ENCODE measurements at regions not wholly inside any gene's neighbourhood (a gene's known extent, or its start where the extent isn't known, plus 50 kb on each side); places are given as distances from the start of the nearest gene placed in this dataset.

DNA sequence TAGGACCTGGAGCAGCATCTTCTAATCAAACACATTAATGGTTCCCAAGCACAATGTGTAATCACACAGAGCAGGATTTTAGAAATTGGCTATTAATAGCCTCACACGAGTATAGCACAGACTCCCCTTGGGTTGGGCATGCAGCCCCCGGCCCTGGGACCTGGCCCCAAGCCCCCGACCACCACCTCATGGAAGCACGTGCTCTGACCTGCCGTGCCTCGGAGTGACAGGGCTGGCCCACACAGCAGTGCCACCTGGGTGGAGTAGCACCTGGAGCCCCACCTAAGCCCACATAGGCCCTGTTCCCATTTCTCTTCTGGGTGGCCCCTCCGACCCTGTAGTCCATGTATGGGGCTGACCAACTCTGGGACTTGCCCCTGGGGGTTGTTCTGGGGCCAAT is 171.8 kb downstream of the TTLL2 start:
- DNase-seq = no peak

- no peak for DNase-seq
These were observed 172.7 kb downstream of the TTLL2 start for GRCh38 chr6:167497428-167498056.

GRCh38 chr6:167499161-167499660 is 174.3 kb downstream of the TTLL2 start:
- DNase-seq = no peak

DNA sequence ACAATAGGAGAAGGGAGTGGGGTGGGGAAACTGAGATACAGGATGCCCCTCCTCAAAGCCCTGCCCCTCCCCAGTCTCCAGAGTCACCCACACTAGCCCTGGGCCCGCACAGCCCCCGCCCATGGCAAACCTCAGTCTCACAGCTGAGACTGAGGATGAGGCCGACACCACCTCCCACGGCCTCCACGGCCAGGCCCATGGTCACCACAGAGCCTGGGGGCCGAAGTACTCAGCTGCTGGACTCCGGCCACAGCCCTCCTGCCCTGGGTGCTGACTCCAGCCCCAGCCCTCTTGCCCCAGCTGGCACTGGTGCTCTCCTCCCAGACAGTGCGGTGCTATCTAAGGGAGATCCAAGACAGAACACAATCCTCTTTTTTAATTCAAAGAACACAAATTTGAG is 176.1 kb downstream of the TTLL2 start:
- no peak for DNase-seq

GRCh38 chr6:167501831-167502385 is 177.0 kb downstream of the TTLL2 start:
- DNase-seq = peak; percentile 2

- no peak for DNase-seq
These were observed 177.6 kb downstream of the TTLL2 start for GRCh38 chr6:167502471-167502870.

- no peak for DNase-seq
These were observed 179.6 kb downstream of the TTLL2 start for GRCh38 chr6:167504385-167504961.

DNA sequence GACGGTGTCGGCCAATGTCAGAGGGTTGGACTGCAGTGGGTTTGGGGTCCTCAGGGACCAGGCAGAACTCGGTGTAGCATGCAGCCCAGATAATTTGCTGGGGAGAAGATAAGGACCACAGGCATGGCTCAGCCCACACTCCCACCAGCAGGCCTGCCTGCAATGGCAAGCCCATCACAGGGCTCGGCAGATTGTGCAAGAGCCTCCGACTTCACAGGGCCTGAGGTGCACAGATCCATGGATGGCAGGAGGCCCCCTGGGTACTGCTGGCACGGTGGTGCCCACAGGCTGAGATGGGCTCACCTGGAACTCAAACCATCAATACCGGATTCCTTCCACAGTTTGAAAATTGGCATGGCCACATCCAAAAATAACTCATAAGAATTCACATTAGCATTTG is 180.3 kb downstream of the TTLL2 start:
- DNase-seq = no peak

DNA sequence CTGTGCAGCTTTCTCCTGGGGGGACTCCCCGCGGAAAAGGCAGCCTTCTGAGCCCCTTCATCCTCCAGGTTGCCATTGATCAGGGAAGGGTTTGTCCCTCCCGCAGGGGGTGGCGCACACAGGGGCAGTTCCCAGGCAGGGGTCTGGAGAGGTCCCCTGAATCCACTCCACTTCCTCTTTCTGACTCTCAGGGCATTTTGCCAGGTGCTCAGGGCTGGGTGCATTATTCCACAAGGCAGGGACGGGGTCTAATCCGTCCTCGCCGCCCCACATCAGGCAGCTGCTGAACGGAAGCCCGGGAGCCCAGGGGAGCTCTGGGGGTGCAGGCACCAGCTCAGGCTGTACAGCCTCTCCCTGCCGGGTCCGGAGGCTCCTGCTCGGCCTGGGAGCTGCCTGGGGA is 180.9 kb downstream of the TTLL2 start:
- DNase-seq = no peak

- no peak for DNase-seq
These were observed 181.8 kb downstream of the TTLL2 start for GRCh38 chr6:167506443-167507301.

DNA sequence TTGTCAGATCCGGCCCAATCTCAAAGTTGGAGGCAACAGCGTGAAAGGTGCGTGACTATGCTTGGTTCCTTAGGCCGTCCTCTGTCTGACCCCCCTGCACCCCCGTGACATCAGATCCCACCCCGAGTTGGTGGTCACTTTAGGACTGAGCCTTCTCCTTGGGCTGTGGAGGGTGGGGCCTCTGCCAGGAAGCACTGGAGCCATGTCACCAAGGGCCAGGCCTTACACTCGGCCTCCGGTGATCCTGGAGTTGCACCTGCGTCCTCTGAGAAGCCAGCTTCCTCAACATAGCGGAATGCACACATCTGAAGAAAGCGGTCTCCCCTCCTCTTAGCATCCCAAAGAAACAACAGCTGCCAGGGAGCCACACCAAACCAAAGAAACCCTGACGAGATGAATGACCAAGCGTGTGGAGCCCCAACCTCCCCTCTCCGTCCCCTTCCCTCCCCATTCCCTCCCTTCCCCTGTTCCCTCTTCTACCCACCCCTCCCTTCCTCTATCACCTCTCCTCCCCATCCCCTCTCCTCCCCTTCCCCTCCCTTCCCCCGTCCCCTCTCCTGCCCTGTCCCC is 182.6 kb downstream of the TTLL2 start:
- no peak for DNase-seq

DNA sequence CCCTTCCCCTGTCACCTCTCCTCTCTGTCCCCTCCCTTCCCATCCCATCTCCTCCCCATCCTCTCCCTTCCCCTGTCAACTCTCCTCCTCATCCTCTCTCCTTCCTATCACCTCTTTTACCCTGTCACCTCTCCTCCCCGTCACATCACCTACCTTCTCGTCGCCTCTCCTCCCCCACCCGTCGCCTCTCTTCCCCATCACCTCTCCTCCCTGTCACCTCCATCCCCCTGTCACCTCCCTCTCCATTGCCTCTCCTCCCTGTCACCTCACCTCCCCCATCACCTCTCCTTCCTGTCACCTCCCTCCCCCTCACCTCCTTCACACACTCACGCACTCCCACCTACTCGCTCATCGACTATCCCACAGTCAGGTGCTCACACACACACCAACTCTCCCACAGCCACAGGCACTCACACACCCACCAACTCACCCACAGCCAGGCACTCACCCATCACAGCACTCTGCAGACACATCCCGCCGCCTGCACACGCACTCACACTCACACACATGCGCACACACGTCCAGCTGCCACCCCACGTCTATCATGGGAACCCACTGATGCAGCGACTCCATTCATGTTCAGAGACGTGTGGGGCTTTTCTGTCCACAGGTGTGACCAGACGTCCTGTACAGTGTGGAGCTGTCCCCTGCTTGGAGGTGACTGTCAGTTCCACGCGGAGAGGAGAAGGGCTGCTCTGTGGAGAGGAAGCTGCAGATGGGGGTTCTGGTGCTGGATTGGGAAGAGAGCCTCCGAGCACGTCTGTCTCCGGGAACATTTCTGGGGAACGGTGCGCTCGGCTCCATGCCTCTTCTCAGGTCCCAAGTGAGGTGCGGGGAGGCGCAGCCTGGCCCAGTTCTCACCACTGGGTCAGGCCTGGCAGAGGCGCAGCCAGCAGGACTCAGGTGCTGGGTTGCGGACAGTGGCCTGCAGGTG is 184.3 kb downstream of the TTLL2 start:
- no peak for DNase-seq

GRCh38 chr6:167509853-167510220 is 185.0 kb downstream of the TTLL2 start:
- DNase-seq = no peak

GRCh38 chr6:167510648-167511047 is 185.8 kb downstream of the TTLL2 start:
- no peak for DNase-seq

DNA sequence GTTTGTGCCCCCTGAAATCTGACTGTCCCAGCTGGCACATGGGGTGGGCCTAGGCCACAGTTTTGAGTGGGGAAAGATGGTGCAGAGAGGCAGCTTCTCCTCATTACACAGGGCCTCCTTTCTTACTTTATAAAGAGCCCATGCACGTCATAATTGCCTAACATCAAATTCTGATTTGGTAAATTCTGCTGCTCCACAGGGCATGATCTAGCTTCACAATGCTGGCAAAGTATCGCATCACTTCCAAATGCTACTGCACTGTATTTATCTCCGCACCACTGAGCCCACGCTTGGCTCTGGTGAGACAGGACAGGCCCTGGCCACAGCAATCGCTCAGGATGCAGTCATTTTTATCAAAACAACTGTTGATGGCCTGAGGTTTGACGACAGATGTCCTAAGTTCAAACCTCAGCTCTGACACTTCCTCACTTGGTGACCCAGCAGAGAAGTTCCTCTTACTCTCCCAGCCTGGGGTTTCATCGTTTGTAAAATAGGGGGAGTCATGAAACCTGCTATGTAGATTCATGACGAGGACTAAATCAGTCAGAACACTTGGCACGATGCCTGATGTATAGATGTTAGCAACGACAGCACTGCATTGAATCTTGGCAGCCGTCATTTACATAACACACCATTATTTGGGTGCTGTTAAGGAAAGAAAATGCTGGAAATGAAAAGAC is 187.9 kb downstream of the TTLL2 start:
- peak; percentile 10 for DNase-seq

DNA sequence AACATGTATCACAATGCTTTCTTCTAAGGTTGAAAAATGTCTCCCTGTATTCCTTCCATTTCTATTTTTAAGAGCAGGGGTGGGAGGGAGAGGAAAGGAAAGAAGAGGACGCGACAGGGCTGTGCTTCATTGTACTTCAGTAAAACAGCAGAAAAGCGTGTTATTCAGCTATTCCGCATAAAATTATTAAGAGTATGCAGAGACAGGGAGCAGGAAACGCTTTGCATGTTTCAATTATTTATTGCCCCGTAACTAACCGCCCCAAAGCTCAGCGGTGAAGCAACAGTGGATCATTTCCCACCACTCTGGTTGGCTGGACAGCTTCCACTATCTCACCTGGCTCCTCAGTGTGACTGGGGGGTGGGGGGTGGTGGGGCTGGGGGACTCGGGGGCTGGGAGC is 188.9 kb downstream of the TTLL2 start:
- DNase-seq = no peak

DNA sequence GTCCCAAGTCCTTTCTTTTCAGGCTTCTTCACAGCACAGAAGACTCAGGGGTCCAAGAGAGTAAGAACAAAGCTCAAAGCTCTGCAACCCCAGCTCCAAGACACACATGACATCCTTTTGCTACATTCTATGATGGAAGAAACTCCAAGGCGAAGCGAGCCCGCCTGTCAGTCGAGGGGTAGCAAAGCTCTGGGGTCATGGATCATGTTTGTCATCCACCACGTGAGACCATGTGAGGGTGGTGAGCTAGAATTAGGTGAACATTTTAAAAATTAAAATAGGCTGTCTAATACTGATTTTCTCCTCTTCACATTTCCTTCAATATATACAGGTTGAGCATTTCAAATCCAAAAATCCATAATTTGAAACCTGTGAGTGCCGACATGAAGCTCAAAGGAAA is 189.6 kb downstream of the TTLL2 start:
- no peak for DNase-seq

DNA sequence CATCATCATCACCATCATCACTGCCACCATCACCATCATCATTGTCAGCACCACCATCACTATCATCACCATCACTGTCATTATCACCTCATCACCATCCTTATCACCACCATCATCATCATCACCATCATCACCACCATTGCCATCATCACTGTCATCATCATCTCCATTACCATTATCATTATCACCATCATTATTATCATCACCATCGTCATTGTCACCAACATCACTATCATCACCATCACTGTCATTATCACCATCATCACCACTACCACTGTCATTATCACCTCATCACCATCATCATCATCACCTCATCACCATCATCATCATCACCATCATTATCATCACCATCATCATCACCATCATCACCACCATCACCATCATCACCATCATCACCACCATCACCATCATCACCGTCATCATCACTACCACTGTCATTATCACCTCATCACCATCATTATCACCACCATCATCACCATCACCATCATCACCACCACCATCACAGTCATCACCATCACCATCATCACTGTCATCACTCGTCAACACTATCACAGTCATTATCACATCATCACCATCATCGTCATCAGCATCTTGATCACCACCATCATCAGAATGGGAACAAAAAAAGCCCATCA is 191.1 kb downstream of the TTLL2 start:
- DNase-seq = no peak

DNA sequence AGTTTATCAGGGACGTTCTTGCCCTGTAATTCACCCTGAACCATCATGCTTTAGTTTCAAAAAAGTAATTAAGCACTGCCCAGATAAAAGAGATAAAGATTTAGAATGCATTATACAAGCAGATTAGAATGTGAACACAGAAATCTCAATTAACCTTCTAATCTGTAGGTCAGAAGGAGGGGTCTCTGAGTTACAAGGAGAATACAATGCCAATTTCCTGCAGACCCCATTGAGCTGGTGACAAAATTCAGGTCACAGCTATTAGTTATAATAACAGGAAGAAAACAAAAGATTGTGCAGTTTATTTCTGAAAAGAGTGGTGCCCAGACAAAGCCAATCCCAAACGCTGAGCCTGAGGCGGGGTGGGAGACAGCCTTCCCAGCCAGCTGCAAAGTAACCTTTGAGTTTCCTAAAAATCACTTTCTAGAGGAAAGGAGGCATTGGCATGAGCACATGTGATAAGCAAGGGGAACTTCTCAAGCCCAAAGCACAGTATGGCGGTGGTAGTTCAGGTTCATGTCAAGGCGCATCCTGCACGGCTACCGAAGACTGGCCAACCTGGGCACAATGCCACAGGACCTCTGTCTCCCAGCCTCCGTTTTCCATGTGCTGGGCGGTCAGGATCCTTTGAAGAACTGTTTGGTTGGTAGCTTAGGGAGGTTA is 192.5 kb downstream of the TTLL2 start:
- DNase-seq = no peak

GRCh38 chr6:167523426-167523825 is 198.5 kb downstream of the TTLL2 start:
- no peak for DNase-seq
